Tibial nerve (tissue), 3 donors: ENCODE measurements at regions not wholly inside any gene's neighbourhood (a gene's known extent, or its start where the extent isn't known, plus 50 kb on each side); places are given as distances from the start of the nearest gene placed in this dataset.

Experiments
- POLR2A ChIP-seq, 2 donors: fragments of 450-650 bp; IDR thresholded peaks; one replicate each; pipeline ENCODE4 v1.6.1; 2017; ENCODE audit warnings: antibody characterized with exemption in 2 of 2, mild to moderate bottlenecking in 2 of 2, moderate library complexity in 2 of 2
- TF ChIP-seq, protein P1 (sequence below), 5 experiments: fragments of 200-600 bp in 3 of 5; fragments of 450-650 bp in 2 of 5; sonication (generic) in 3 of 5; IDR thresholded peaks; one replicate each; pipeline ENCODE4 v1.5.1; 2016 to 2019; ENCODE audit warnings: antibody characterized with exemption in 5 of 5, mild to moderate bottlenecking in 3 of 5, moderate library complexity in 2 of 5

DNA sequence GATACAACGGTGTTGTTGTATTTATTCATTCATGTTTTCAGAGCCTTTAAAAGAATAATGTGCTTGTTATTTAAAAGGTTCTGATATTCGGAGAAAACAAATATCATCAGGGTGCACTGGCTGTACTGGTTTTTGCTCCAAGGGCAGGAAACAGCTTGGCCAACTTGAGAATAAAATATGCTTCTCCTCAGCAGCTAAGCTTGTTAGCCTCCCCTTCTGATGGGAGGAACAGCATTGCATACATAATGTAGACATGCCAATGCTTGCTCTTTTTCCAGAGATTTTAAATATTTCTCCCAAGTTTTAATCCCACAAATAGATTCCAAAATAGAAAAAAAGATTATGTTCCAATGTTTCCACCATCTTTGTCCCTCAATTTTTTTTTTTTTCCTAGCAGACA is 87.6 kb upstream of the RPL34 start:
- TF ChIP-seq, protein P1, sequence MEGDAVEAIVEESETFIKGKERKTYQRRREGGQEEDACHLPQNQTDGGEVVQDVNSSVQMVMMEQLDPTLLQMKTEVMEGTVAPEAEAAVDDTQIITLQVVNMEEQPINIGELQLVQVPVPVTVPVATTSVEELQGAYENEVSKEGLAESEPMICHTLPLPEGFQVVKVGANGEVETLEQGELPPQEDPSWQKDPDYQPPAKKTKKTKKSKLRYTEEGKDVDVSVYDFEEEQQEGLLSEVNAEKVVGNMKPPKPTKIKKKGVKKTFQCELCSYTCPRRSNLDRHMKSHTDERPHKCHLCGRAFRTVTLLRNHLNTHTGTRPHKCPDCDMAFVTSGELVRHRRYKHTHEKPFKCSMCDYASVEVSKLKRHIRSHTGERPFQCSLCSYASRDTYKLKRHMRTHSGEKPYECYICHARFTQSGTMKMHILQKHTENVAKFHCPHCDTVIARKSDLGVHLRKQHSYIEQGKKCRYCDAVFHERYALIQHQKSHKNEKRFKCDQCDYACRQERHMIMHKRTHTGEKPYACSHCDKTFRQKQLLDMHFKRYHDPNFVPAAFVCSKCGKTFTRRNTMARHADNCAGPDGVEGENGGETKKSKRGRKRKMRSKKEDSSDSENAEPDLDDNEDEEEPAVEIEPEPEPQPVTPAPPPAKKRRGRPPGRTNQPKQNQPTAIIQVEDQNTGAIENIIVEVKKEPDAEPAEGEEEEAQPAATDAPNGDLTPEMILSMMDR (IDR thresholded peaks at IDR 0.05): no peak
- TF ChIP-seq POLR2A (IDR thresholded peaks at IDR 0.05): no peak
